C4-2B (cell line): ENCODE measurements at regions not wholly inside any gene's neighbourhood (a gene's known extent, or its start where the extent isn't known, plus 50 kb on each side); places are given as distances from the start of the nearest gene placed in this dataset.

Source experiments
- CTCF ChIP-seq: fragments of 450-650 bp; conservative IDR thresholded peaks from 2 replicates; pipeline ENCODE4 v1.5.1; 2017; ENCODE audit warnings: mild to moderate bottlenecking
- ZFX ChIP-seq: fragments of 450-650 bp; IDR thresholded peaks from 2 replicates; pipeline ENCODE4 v1.6.1; 2017

GRCh38 chr5:166713295-166713694 is 1578.2 kb upstream of the WWC1 start:
- no peak for TF ChIP-seq CTCF
- no peak for TF ChIP-seq ZFX
